GM06990 (cell line): ENCODE measurements at regions not wholly inside any gene's neighbourhood (a gene's known extent, or its start where the extent isn't known, plus 50 kb on each side); places are given as distances from the start of the nearest gene placed in this dataset.

Source experiments
- DNase-seq: peaks from one replicate; pipeline ENCODE4 v3.0.0-alpha.2; 2011; ENCODE audit not compliant: insufficient read length; ENCODE audit errors: extremely low read depth
- H3K27me3 ChIP-seq: replicated peaks from 2 replicates; pipeline ENCODE4 v1.6.0; 2011; ENCODE audit warnings: low read length; ENCODE audit not compliant: control insufficient read depth, insufficient read depth
- H3K36me3 ChIP-seq: 2 replicates; pipeline ENCODE4 v1.5.1; 2011; ENCODE audit warnings: low read length; ENCODE audit not compliant: control insufficient read depth, insufficient read depth
- H3K4me3 ChIP-seq: replicated peaks from 2 replicates; pipeline ENCODE4 v1.5.1; 2011; ENCODE audit warnings: low read depth, mild to moderate bottlenecking, control low read depth, low read length
- CTCF ChIP-seq: IDR thresholded peaks from 2 replicates; pipeline ENCODE4 v1.5.1; 2011; ENCODE audit warnings: low read length, control low read depth, mild to moderate bottlenecking, inconsistent platforms; ENCODE audit not compliant: insufficient read depth, poor library complexity, severe bottlenecking

DNA sequence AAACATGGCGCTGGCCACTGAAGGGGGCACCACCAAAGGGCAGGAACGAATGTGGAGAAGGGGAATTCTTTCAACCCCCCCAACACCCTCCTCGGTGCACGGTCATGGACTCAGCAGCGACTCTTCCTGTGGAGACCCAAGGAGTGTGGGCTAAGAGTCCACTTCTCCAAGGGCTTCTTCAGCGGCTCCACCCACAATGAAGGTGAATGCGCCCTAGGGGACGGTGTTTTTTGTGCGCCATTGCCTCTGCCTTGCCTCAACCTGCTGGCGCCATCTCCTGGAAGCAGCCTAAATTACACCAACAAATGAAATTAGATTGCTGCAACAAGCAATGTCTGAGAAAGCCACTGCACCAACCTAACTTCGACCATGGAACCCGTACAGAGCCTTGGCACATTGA lies 169.2 kb upstream of the MAGEB18 start:
- peak; percentile 26 for TF ChIP-seq CTCF
- no peaks in the 10 kb centered on the region for H3K27me3 ChIP-seq
- DNase-seq = no peak

DNA sequence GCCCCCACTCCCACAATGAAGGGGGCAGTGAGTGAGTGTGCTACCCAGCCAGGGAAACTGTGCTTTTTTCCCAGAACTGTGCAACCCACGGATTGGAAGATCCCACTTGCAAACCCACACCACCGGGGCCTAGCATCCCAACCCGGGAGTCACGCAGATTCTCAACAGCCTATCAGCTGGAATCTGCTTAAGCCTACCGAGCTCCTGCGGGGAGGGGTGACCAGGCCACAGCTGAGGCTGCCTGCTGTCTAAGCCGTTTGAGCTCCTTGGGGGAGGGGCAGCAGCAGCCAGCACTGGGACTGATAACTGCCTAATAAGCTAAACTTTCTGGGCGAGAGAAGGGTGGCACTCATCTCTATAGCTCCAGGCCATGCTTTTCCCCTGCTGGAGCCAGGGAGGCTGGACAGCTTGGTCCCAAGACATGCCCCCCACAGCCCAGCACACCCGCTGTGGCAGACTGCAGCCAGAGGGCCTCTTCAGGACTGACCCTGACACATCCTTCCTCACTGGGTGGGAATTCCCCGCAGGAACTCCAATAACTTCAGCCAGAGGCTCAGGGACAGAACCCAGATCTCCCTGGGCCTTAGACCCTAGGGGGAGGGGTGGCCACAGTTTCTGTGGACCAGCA lies 161.3 kb upstream of the MAGEB18 start:
- DNase-seq = no peak
- no peak overlapping the region for H3K4me3 ChIP-seq
- H3K27me3 ChIP-seq = no peaks in the 10 kb centered on the region
- no peaks in the 10 kb centered on the region for H3K36me3 ChIP-seq
- no peak for TF ChIP-seq CTCF

More for the DNA sequence above, 169.2 kb upstream of the MAGEB18 start:
- no peaks in the 10 kb centered on the region for H3K36me3 ChIP-seq
- no peak overlapping the region for H3K4me3 ChIP-seq

DNA sequence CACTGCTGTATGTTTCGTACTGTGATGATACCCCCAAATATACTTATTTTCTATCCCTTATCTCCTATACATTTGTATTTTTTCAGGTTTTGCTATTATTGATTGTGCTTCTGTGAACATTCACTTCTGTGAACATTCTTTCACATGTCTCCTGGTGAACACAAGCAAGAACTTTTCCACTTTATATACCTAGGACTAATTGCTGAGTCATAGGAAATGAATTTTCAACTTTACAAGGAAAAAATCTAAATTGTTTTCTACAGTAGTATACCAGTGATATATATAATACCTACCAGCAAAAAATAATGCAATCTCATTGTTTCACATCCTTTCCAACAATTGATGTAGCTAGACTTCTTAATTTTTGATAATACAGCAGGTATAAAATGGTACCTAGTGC lies 139.5 kb upstream of the MAGEB18 start:
- DNase-seq = no peak
- TF ChIP-seq CTCF = no peak
- H3K4me3 ChIP-seq = no peak overlapping the region
- H3K27me3 ChIP-seq = no peaks in the 10 kb centered on the region
- no peaks in the 10 kb centered on the region for H3K36me3 ChIP-seq

- Histone ChIP-seq H3K4me3 (no peak overlapping the region), H3K27me3 (no peaks in the 10 kb centered on the region), H3K36me3 (no peaks in the 10 kb centered on the region)
- no peak for DNase-seq
- TF ChIP-seq CTCF = no peak
These were observed 130.7 kb upstream of the MAGEB18 start for GRCh38 chrX:26007462-26007861.

DNA sequence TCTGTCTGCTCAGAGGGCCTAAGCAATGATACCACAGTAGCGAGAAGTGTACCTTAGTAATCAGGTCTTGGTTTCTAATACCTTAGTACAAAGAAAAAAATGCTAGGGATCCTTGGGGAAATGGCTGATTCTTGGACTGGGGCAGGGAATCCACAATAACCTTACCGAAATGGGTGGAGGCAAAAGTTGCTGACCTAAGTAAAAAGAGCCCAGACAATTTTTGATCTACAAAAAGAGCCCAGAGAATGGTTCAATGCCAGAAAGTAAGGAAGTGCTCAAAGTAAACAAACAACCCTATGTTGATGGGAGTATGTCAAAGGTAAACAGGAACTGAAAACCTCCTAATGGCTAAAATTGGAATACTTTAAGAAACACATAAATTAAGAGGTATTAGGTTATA lies 130.1 kb upstream of the MAGEB18 start:
- H3K4me3 ChIP-seq = no peak overlapping the region
- no peak for TF ChIP-seq CTCF
- DNase-seq = no peak
- H3K27me3 ChIP-seq = no peaks in the 10 kb centered on the region
- H3K36me3 ChIP-seq = no peaks in the 10 kb centered on the region

GRCh38 chrX:26008691-26009090 lies 129.5 kb upstream of the MAGEB18 start:
- Histone ChIP-seq H3K36me3 (no peaks in the 10 kb centered on the region), H3K27me3 (no peaks in the 10 kb centered on the region), H3K4me3 (no peak overlapping the region)
- TF ChIP-seq CTCF = no peak
- no peak for DNase-seq
